ENCODE measurements at regions not wholly inside any gene's neighbourhood (a gene's known extent, or its start where the extent isn't known, plus 50 kb on each side); places are given as distances from the start of the nearest gene placed in this dataset.
A peak's percentile ranks its signal among the peaks of the same experiment; 100 is the strongest.

DNA sequence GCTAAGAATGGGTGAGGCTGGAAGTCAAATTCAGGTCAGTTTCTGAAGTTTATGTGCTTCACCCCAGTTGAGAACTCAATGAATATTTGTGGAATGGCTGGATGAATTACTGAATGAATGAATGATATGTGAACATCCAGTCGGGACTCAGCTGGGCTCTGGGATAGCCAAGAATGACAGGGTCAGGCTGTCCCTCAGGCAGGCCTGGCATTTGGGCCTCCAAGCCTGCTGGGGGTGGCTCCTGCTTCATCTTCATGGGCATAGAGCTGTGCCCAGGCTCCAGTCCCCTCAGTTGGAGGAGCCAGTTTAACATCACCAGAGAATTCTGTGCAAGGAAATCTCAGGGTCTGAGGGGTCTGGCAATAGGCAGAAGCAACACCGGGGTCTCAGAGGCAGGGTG is 185.8 kb downstream of the PHETA1 start:
- Mint-ChIP-seq H3K27ac (ENCODE audit: unreplicated experiment) (no peak overlapping the region), H3K4me3 (no peak overlapping the region), H3K9me3 (no peaks in the 10 kb centered on the region), H3K27me3 (ENCODE audit: low read depth) (no peaks in the 10 kb centered on the region), H3K36me3 (ENCODE audit: low read depth) (no peaks in the 10 kb centered on the region), H3K4me1 (no peaks in the 10 kb centered on the region)
- DNase-seq (ENCODE audit: low read depth, low spot score): no peak
- TF ChIP-seq, protein P1, sequence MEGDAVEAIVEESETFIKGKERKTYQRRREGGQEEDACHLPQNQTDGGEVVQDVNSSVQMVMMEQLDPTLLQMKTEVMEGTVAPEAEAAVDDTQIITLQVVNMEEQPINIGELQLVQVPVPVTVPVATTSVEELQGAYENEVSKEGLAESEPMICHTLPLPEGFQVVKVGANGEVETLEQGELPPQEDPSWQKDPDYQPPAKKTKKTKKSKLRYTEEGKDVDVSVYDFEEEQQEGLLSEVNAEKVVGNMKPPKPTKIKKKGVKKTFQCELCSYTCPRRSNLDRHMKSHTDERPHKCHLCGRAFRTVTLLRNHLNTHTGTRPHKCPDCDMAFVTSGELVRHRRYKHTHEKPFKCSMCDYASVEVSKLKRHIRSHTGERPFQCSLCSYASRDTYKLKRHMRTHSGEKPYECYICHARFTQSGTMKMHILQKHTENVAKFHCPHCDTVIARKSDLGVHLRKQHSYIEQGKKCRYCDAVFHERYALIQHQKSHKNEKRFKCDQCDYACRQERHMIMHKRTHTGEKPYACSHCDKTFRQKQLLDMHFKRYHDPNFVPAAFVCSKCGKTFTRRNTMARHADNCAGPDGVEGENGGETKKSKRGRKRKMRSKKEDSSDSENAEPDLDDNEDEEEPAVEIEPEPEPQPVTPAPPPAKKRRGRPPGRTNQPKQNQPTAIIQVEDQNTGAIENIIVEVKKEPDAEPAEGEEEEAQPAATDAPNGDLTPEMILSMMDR (conservative IDR thresholded peaks at IDR 0.05): no peak

DNA sequence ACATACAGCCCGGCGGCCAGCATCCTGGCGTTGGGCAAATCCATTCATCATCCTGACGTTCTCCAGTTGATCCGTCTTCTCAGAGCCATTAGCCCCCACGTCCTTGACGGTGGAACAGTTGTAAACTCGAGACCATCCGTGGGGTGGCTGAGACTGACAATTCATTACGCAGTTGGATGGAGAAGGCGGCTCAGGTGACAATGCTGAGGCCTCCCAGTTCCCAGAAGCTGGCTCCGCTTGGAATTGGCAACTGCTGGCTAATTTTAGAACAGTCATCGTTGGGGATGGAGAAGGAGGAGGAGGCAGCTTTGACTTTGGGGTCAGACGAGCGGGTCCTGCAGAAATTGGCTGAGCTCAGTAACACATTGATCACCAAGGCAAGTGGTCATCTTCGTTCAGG is 186.5 kb downstream of the PHETA1 start:
- H3K4me3 Mint-ChIP-seq: no peak overlapping the region
- no peak for DNase-seq (ENCODE audit: low read depth, low spot score)
- H3K27ac Mint-ChIP-seq (ENCODE audit: unreplicated experiment): no peak overlapping the region
- TF ChIP-seq, protein P1 (conservative IDR thresholded peaks at IDR 0.05): no peak
- H3K27me3 Mint-ChIP-seq (ENCODE audit: low read depth): no peaks in the 10 kb centered on the region
- H3K36me3 Mint-ChIP-seq (ENCODE audit: low read depth): no peaks in the 10 kb centered on the region
- no peaks in the 10 kb centered on the region for H3K4me1 Mint-ChIP-seq
- H3K9me3 Mint-ChIP-seq: no peaks in the 10 kb centered on the region

DNA sequence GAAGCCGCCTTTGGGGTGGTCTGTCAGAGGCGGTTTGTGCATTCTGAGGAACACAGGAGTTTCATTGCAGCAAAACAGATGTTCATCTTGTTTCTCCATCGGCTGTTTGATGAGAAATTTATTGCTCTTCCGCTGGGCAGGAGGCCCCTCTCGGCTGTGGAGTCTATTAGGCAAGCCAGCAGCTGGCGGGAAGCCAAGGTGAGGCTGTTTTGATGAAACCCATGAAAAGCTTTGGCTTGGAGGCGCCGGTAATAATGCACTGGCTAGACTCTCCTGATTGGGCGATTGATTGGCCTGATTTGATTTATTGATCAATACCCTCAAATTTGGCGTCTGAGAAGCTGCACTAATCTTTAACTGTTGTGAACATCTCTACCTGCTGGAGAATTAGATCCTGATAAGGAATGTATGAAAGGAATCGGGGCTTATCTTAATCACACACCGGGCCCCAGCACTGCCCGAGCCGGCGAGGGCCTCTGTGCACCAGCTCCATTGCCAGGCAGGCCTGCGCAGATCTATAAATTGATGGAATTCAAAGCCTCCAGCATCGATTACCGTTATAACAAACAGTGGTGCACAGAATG is 187.7 kb downstream of the PHETA1 start:
- Mint-ChIP-seq H3K4me3 (no peak overlapping the region), H3K9me3 (no peaks in the 10 kb centered on the region), H3K27me3 (ENCODE audit: low read depth) (no peaks in the 10 kb centered on the region), H3K27ac (ENCODE audit: unreplicated experiment) (peak overlapping the region; percentile 8), H3K36me3 (ENCODE audit: low read depth) (no peaks in the 10 kb centered on the region), H3K4me1 (no peaks in the 10 kb centered on the region)
- no peak for DNase-seq (ENCODE audit: low read depth, low spot score)
- TF ChIP-seq, protein P1 (conservative IDR thresholded peaks at IDR 0.05): no peak

DNA sequence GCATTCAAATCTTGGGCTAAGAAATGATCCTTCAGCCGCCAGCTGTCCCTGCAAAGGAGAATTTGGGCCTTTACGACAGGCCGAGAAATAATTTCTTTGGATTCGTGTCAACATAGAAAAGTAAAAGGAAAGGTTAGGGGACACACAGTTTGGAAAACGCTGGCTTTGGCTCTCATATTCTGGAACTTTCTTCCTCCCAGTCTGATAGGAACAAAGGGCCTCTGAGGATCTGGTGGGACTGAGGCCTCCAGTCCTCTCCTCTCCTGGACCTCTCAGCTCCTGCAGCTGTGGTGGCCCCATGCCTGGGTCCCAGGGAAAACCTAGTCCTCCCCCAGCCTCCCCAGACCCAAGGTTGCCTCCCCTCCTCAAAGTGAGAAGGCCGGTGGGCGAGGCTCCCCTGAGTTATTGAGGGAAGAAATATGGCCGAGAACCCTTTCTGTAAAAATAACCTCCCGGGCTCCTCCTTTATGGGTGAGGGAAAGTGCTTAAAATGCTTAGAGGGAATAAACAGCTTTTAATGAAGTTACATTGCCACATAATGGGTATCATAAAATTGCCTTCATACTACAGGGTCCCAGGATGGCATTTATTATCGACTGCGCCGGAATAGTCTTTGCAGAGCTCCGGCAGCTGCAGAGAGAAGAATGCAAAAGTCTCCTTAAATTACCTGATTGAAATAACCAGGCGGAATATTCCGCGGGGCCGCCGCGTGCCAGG is 188.3 kb downstream of the PHETA1 start:
- TF ChIP-seq, protein P1 (conservative IDR thresholded peaks at IDR 0.05): no peak
- Mint-ChIP-seq H3K27me3 (ENCODE audit: low read depth) (no peaks in the 10 kb centered on the region), H3K4me1 (peaks cover 4% of the 10 kb centered on the region), H3K36me3 (ENCODE audit: low read depth) (no peaks in the 10 kb centered on the region), H3K4me3 (no peak overlapping the region), H3K9me3 (no peaks in the 10 kb centered on the region), H3K27ac (ENCODE audit: unreplicated experiment) (no peak overlapping the region)
- no peak for DNase-seq (ENCODE audit: low read depth, low spot score)

DNA sequence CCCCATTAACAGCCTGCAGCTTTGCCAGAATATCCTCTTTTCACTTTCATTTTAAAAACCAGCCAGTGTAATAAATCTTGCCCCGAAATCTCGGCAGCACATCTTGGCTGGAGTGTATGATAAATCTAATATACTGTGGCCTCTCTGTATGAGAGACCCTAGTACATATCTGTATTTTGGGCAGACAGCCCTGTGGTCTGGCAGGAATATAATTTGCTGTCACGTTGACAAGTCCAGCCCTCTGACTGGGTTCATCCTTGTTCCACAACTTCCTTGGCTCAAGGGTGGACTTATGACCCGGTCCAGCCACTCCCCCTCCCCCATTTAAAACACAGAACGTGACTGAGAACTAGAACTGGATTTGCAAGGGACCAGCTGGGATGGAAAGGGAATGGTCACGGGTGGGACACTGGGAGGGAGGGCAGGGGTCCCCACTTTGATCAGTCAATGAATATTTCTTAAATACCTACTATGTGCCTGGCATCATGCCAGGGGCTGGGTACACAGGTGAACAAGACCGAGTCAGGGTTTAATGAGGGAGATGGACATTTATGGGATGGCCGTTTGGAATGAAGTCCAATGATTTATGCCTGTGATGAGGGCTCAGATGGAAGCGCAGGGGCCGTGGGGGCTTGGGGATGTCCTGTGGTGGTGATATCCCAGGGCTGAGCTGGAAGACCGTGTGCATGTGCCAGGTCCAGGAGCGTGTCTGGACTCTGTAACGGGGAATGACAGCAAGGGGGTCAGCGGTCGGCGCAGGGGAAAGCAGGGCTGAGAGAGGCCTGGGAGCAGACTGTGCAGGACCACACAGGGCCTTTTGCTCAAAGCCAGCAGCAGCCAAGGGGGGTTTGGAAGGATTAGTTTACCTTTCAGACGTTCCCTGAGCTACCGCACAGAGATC is 190.5 kb downstream of the PHETA1 start:
- Mint-ChIP-seq H3K4me1 (peaks cover 12% of the 10 kb centered on the region), H3K36me3 (ENCODE audit: low read depth) (no peaks in the 10 kb centered on the region), H3K9me3 (no peaks in the 10 kb centered on the region), H3K27ac (ENCODE audit: unreplicated experiment) (peak overlapping the region; percentile 58), H3K4me3 (no peak overlapping the region), H3K27me3 (ENCODE audit: low read depth) (no peaks in the 10 kb centered on the region)
- no peak for DNase-seq (ENCODE audit: low read depth, low spot score)
- TF ChIP-seq, protein P1 (conservative IDR thresholded peaks at IDR 0.05): no peak

All from neural crest cell (in vitro differentiated cells).